CD14-positive monocyte (primary cell): ENCODE measurements at regions not wholly inside any gene's neighbourhood (a gene's known extent, or its start where the extent isn't known, plus 50 kb on each side); places are given as distances from the start of the nearest gene placed in this dataset.

ENCODE experiments used
- DNase-seq, 3 donors: peaks; one replicate each; pipeline ENCODE4 v3.0.0-alpha.2; 2011 to 2022
- H2AFZ ChIP-seq: 2 replicates; pipeline ENCODE4 v1.6.0; 2012; ENCODE audit warnings: mild to moderate bottlenecking, low read depth, low read length, inconsistent platforms; ENCODE audit not compliant: insufficient read depth, poor library complexity, severe bottlenecking
- H3K27ac ChIP-seq, 2 donors: 1 replicate in 1 of 2; 2 replicates in 1 of 2; pipeline ENCODE4 v1.5.1; 2012 to 2013; ENCODE audit warnings: low read length in 2 of 2, control low read depth in 1 of 2, inconsistent platforms in 1 of 2, low read depth in 1 of 2, mild to moderate bottlenecking in 1 of 2
- H3K27me3 ChIP-seq, 2 donors: one replicate each; pipeline versions ENCODE4 v1.6.0 to v1.6.1; 2011 to 2013; ENCODE audit warnings: low read length in 2 of 2; ENCODE audit not compliant: control insufficient read depth in 2 of 2, insufficient read depth in 2 of 2
- H3K36me3 ChIP-seq, 2 donors: replicated peaks in 1 of 2; 1 replicate in 1 of 2; 2 replicates in 1 of 2; pipeline versions ENCODE4 v1.5.1 to v1.6.1; 2012 to 2013; ENCODE audit warnings: low read length in 2 of 2, control low read depth in 1 of 2, inconsistent platforms in 1 of 2, mild to moderate bottlenecking in 1 of 2; ENCODE audit not compliant: insufficient read depth in 2 of 2, control insufficient read depth in 1 of 2
- H3K4me1 ChIP-seq, 2 donors: 1 replicate in 1 of 2; 2 replicates in 1 of 2; pipeline versions ENCODE4 v1.5.1 to v1.6.1; 2012 to 2013; ENCODE audit warnings: low read length in 2 of 2, control low read depth in 1 of 2, inconsistent platforms in 1 of 2, mild to moderate bottlenecking in 1 of 2, moderate library complexity in 1 of 2; ENCODE audit not compliant: insufficient read depth in 2 of 2, control insufficient read depth in 1 of 2
- H3K4me2 ChIP-seq: replicated peaks from 2 replicates; pipeline ENCODE3; 2012; ENCODE audit warnings: low read length, moderate library complexity, mild to moderate bottlenecking; ENCODE audit not compliant: poor library complexity, severe bottlenecking; ENCODE audit errors: extremely low read depth
- H3K4me3 ChIP-seq, 3 experiments: fragments of 200-600 bp in 1 of 3; sonication (generic) in 1 of 3; replicated peaks in 1 of 3; 1 replicate in 2 of 3; 2 replicates in 1 of 3; pipeline ENCODE4 v1.5.1; 2011 to 2013; ENCODE audit warnings: low read length in 3 of 3, mild to moderate bottlenecking in 3 of 3, control low read depth in 2 of 3, low read depth in 2 of 3, inconsistent platforms in 1 of 3, moderate library complexity in 1 of 3
- H3K79me2 ChIP-seq: 2 replicates; pipeline ENCODE4 v1.6.0; 2012; ENCODE audit warnings: mild to moderate bottlenecking, control low read depth, inconsistent platforms, low read length, moderate library complexity; ENCODE audit not compliant: insufficient read depth
- H3K9ac ChIP-seq: 2 replicates; pipeline ENCODE4 v1.6.0; 2017; ENCODE audit warnings: low read length, mild to moderate bottlenecking; ENCODE audit not compliant: insufficient read depth, poor library complexity, severe bottlenecking
- H3K9me3 ChIP-seq, 2 donors: replicated peaks in 1 of 2; 1 replicate in 1 of 2; 2 replicates in 1 of 2; pipeline versions ENCODE4 v1.5.1 to v1.6.1; 2012 to 2013; ENCODE audit warnings: low read length in 2 of 2, control low read depth in 1 of 2; ENCODE audit not compliant: control insufficient read depth in 1 of 2, insufficient read depth in 1 of 2
- H4K20me1 ChIP-seq: 2 replicates; pipeline ENCODE4 v1.6.0; 2012; ENCODE audit warnings: mild to moderate bottlenecking, low read length, control low read depth, moderate library complexity; ENCODE audit not compliant: insufficient read depth
- H3K27ac Mint-ChIP-seq, 7 donors: one replicate each; pipeline ENCODE4 v1.8.0; 2020; ENCODE audit warnings: mild to moderate bottlenecking in 7 of 7, mixed read lengths in 7 of 7, moderate library complexity in 6 of 7, inconsistent platforms in 2 of 7
- H3K27me3 Mint-ChIP-seq, 3 donors: one replicate each; pipeline ENCODE4 v1.8.0; 2021 to 2022; ENCODE audit warnings: low read depth in 3 of 3, mild to moderate bottlenecking in 3 of 3, mixed read lengths in 3 of 3, moderate library complexity in 3 of 3, inconsistent platforms in 1 of 3
- H3K36me3 Mint-ChIP-seq, 2 donors: one replicate each; pipeline ENCODE4 v1.8.0; 2020; ENCODE audit warnings: mixed read lengths in 2 of 2, inconsistent platforms in 1 of 2, mild to moderate bottlenecking in 1 of 2
- H3K4me1 Mint-ChIP-seq: one replicate; pipeline ENCODE4 v1.8.0; 2020; ENCODE audit warnings: mild to moderate bottlenecking, mixed read lengths
- H3K4me3 Mint-ChIP-seq, 2 donors: one replicate each; pipeline ENCODE4 v1.8.0; 2020; ENCODE audit warnings: mild to moderate bottlenecking in 2 of 2, mixed read lengths in 2 of 2, moderate library complexity in 1 of 2
- H3K9me3 Mint-ChIP-seq, 7 donors: one replicate each; pipeline ENCODE4 v1.8.0; 2020 to 2022; ENCODE audit warnings: mixed read lengths in 7 of 7, mild to moderate bottlenecking in 6 of 7, moderate library complexity in 6 of 7, inconsistent platforms in 2 of 7
- CTCF ChIP-seq: fragments of 200-600 bp; IDR thresholded peaks from one replicate; pipeline ENCODE4 v1.8.0; 2022; ENCODE audit warnings: antibody characterized with exemption, mild to moderate bottlenecking
- WGBS: methylation state at CpG from one replicate; pipeline ENCODE4 v1.1.5; 2013; ENCODE audit warnings: missing lambda C conversion rate; ENCODE audit not compliant: insufficient coverage; 5-methylcytosine and 5-hydroxymethylcytosine counted together
- intact Hi-C, 2 donors: fragments of 100-400 bp; cut with micrococcal nuclease; formaldehyde crosslinking; loops; one replicate each; pipeline versions ENCODE4 v1.15.0 to v1.15.1; 2023

- Mint-ChIP-seq H3K9me3 (peaks cover 0 to 8% (median 4%) of the 10 kb centered on the region in 7 donors), H3K27ac (no peak overlapping the region), H3K4me1 (peaks cover 4% of the 10 kb centered on the region), H3K36me3 (no peaks in the 10 kb centered on the region), H3K4me3 (no peak overlapping the region), H3K27me3 (peaks cover 0 to 2% (median 1%) of the 10 kb centered on the region in 3 donors)
- Histone ChIP-seq H3K27me3 (no peaks in the 10 kb centered on the region), H3K4me2 (no peak overlapping the region), H3K36me3 (no peaks in the 10 kb centered on the region), H3K4me1 (no peaks in the 10 kb centered on the region), H4K20me1 (no peaks in the 10 kb centered on the region), H3K4me3 (no peak overlapping the region), H3K9ac (no peak overlapping the region), H3K79me2 (no peaks in the 10 kb centered on the region), H3K27ac (no peak overlapping the region), H3K9me3 (peaks cover 0 to 7% of the 10 kb centered on the region in 2 donors), H2AFZ (no peak overlapping the region)
- intact Hi-C loops = no loop called here
- TF ChIP-seq CTCF = no peak
- DNase-seq = no peak
Observed at GRCh38 chr5:89583534-89583933, 700.5 kb upstream of the MEF2C start.

- Histone ChIP-seq H3K27ac (no peak overlapping the region), H4K20me1 (no peaks in the 10 kb centered on the region), H3K4me3 (no peak overlapping the region), H3K4me2 (no peak overlapping the region), H3K9ac (no peak overlapping the region), H2AFZ (no peak overlapping the region), H3K9me3 (peaks cover 0 to 7% of the 10 kb centered on the region in 2 donors), H3K27me3 (no peaks in the 10 kb centered on the region), H3K79me2 (no peaks in the 10 kb centered on the region), H3K36me3 (no peaks in the 10 kb centered on the region), H3K4me1 (no peaks in the 10 kb centered on the region)
- Mint-ChIP-seq H3K4me3 (no peak overlapping the region), H3K27me3 (peaks cover 0 to 2% (median 1%) of the 10 kb centered on the region in 3 donors), H3K27ac (no peak overlapping the region), H3K36me3 (no peaks in the 10 kb centered on the region), H3K4me1 (peaks cover 4% of the 10 kb centered on the region), H3K9me3 (peaks cover 0 to 10% (median 3%) of the 10 kb centered on the region in 7 donors)
- intact Hi-C loops = no loop called here
- TF ChIP-seq CTCF = no peak
- DNase-seq = no peak
- WGBS = no CpG with 5 or more reads among the region's 1 CpG
Observed at GRCh38 chr5:89582768-89583339, 699.9 kb upstream of the MEF2C start.
